ENCODE measurements at regions not wholly inside any gene's neighbourhood (a gene's known extent, or its start where the extent isn't known, plus 50 kb on each side); places are given as distances from the start of the nearest gene placed in this dataset.
A peak's percentile ranks its signal among the peaks of the same experiment; 100 is the strongest.
"Not testable (repeated sequence)": the region's sequence is repeated elsewhere in the genome, so short reads cannot be mapped to it uniquely, and the experiment has no call there.

GRCh38 chr9:75810063-75810462 lies 80.4 kb upstream of the PCSK5 start:
- no peak for FAIRE-seq
- ChIA-PET POLR2A (no interaction called here), CTCF (no interaction called here)
- DNase-seq (ENCODE audit: low read depth in 1 of 2, low spot score in 1 of 2): no peak
- H3K27ac ChIP-seq: no peak overlapping the region
- no peak overlapping the region for H3K4me3 ChIP-seq
- peaks cover 2% of the 10 kb centered on the region; the same call in 1 of the 3 replicates for H3K9me3 ChIP-seq
- TF ChIP-seq CBX8 (IDR thresholded peaks at IDR 0.05) (no peak), JUNB (IDR thresholded peaks at IDR 0.05) (no peak)
- ATAC-seq: no peak
- H3K4me2 ChIP-seq: no peak overlapping the region
- no peaks in the 10 kb centered on the region for H3K4me1 ChIP-seq
- 2% methylated on average over 2 of the region's 2 CpGs for WGBS (ENCODE audit: missing lambda C conversion rate)

GRCh38 chr9:75811692-75812091 lies 78.8 kb upstream of the PCSK5 start:
- ChIA-PET CTCF (no interaction called here), POLR2A (no interaction called here)
- Histone ChIP-seq H3K4me1 (no peaks in the 10 kb centered on the region), H3K9me3 (peaks cover 3% of the 10 kb centered on the region; the same call in 1 of the 3 replicates), H3K4me2 (no peak overlapping the region), H3K27ac (no peak overlapping the region), H3K4me3 (no peak overlapping the region)
- TF ChIP-seq RAD21 (conservative IDR thresholded peaks at IDR 0.05 in 1 of 2, IDR thresholded peaks at IDR 0.05 in 1 of 2): no peak
- TF ChIP-seq MAFK (IDR thresholded peaks at IDR 0.05; ENCODE audit: partially characterized antibody): peak; percentile 62
- ATAC-seq (no peak), DNase-seq (ENCODE audit: low read depth in 1 of 2, low spot score in 1 of 2) (no peak), FAIRE-seq (no peak)

GRCh38 chr9:75812141-75812540 lies 78.3 kb upstream of the PCSK5 start:
- H3K27ac ChIP-seq: no peak overlapping the region
- ChIA-PET POLR2A (no interaction called here), CTCF (no interaction called here)
- TF ChIP-seq RNF2 (IDR thresholded peaks at IDR 0.05; ENCODE audit: borderline replicate concordance, low read depth) (no peak), MYC (IDR thresholded peaks at IDR 0.05; ENCODE audit: borderline replicate concordance, low read length) (no peak), HOXB5 (CRISPR knock-in tag; IDR thresholded peaks at IDR 0.05) (no peak), CEBPB (IDR thresholded peaks at IDR 0.05) (no peak), RAD21 (conservative IDR thresholded peaks at IDR 0.05 in 1 of 2, IDR thresholded peaks at IDR 0.05 in 1 of 2) (no peak), KDM5A (IDR thresholded peaks at IDR 0.05) (no peak), CHD4 (IDR thresholded peaks at IDR 0.05; ENCODE audit: borderline replicate concordance) (no peak), POLR2A (IDR thresholded peaks at IDR 0.05; ENCODE audit: low read length) (no peak), CBX2 (IDR thresholded peaks at IDR 0.05; ENCODE audit: borderline replicate concordance, low read depth) (no peak), HDAC2 (IDR thresholded peaks at IDR 0.05) (no peak), TP53 (CRISPR knock-in tag; IDR thresholded peaks at IDR 0.05) (no peak), E2F6 (IDR thresholded peaks at IDR 0.05; ENCODE audit: borderline replicate concordance, low read depth) (no peak), ESRRA (IDR thresholded peaks at IDR 0.05; ENCODE audit: borderline replicate concordance, low read length) (no peak), ELK1 (IDR thresholded peaks at IDR 0.05; ENCODE audit: low read depth, low read length) (no peak)
- ATAC-seq (no peak), FAIRE-seq (no peak), DNase-seq (ENCODE audit: low read depth in 1 of 2, low spot score in 1 of 2) (no peak)
- WGBS (ENCODE audit: missing lambda C conversion rate): 13% methylated on average over 2 of the region's 2 CpGs
- no peaks in the 10 kb centered on the region for H3K4me1 ChIP-seq
- H3K4me2 ChIP-seq: no peak overlapping the region
- peaks cover 3% of the 10 kb centered on the region; the same call in 1 of the 3 replicates for H3K9me3 ChIP-seq
- H3K4me3 ChIP-seq: no peak overlapping the region

GRCh38 chr9:75814667-75815066 lies 75.8 kb upstream of the PCSK5 start:
- Histone ChIP-seq H3K4me3 (no peak overlapping the region), H3K4me1 (no peaks in the 10 kb centered on the region), H3K27ac (no peak overlapping the region), H3K9me3 (peaks cover 3% of the 10 kb centered on the region; the same call in 1 of the 3 replicates), H3K4me2 (no peak overlapping the region)
- TF ChIP-seq HOXA7 (CRISPR knock-in tag; IDR thresholded peaks at IDR 0.05) (no peak), MYC (IDR thresholded peaks at IDR 0.05; ENCODE audit: borderline replicate concordance, low read length) (no peak)
- no peak for ATAC-seq
- FAIRE-seq: no peak
- CTCF ChIA-PET: no interaction called here
- DNase-seq (ENCODE audit: low read depth in 1 of 2, low spot score in 1 of 2): no peak
- POLR2A ChIA-PET: no interaction called here

GRCh38 chr9:75820471-75821115 lies 69.9 kb upstream of the PCSK5 start:
- DNase-seq (ENCODE audit: low read depth in 1 of 2, low spot score in 1 of 2); ATAC-seq; POLR2A ChIA-PET; H3K9me3 ChIP-seq; H3K4me3 ChIP-seq; H3K4me1 ChIP-seq; H3K4me2 ChIP-seq; FAIRE-seq; H3K27ac ChIP-seq: not testable (repeated sequence)
- CTCF ChIA-PET: interaction anchor here (1.1 kb wide), 1 partner anchor 35 kb away, joined by 3 read pairs; no protein-coding TSS in a partner anchor
- WGBS (ENCODE audit: missing lambda C conversion rate): 3% methylated on average over 2 of the region's 2 CpGs
